ENCODE measurements at regions not wholly inside any gene's neighbourhood (a gene's known extent, or its start where the extent isn't known, plus 50 kb on each side); places are given as distances from the start of the nearest gene placed in this dataset.

DNA sequence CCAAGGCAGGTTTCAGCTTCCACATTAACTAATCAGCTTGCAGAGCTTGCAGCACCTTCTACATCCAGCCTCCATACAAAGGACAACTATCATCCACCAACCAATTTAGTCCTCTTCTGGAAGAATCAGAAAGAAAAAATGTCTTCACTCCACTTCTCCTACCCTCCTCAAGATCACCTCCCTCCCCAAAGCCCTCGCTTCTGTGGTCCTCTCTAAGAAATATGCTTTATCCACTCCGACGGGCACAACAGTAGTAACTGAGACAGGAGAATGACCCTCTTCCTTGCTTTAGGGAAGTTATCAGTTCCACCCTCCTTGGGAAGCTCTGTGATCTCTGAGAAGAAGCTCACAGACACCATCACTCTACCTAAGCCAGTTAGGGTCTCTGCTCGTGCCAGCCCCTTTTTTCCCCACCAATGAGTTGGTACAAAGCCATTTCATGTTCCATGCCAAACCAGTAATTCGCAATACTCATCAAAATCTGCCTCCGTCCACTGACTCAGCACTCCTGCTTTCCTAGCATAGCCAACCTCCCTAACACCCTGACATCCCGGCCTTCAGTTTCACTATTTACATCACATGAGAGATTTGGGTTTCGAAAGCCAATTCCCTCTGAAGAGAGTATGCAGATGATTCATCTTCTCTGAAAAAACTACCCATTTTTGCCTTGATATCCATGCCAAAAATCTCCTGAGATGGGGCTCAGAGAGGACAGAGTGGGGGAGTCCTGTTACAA lies 114.1 kb upstream of the PKDCC start:
- no peak for DNase-seq

GRCh38 chr2:41934329-41934958 lies 113.4 kb upstream of the PKDCC start:
- DNase-seq: peak; percentile 73

DNA sequence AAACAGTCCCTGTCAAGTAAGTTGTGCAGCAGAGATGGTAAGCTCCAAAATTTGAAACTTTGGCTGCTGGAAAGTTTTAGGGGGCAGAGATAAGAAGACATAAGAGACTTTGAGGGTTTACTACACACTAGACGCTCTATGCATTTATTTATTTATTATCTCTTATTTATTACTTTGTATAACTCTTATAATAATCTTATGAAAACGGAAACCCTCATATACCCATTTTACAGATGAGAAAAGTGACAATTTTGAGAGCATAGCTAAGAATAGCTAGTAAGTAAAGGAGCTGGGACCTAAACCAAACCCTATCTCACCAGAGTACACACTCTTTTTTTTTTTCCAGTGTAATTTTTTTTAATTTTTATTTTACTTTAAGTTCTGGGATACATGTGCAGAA lies 112.8 kb upstream of the PKDCC start:
- DNase-seq: no peak

DNA sequence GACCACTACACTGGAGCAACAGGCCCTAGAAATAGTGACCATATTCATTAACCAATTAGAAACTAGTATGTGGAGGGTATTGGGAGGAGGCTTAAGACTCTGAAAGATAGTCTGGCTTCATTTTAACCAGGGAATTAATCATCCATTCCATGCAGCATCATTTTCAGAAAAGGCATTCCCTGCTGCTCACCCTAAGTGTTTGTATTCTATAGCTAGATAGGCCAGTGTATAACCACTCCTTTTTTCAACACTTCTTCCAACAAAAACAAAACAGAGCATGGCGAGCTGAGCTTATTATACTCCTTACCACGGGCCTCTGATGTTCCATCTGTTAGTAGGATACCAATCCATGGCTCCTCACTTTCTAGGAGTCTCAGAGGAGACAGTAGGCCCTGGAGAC lies 112.0 kb upstream of the PKDCC start:
- no peak for DNase-seq

DNA sequence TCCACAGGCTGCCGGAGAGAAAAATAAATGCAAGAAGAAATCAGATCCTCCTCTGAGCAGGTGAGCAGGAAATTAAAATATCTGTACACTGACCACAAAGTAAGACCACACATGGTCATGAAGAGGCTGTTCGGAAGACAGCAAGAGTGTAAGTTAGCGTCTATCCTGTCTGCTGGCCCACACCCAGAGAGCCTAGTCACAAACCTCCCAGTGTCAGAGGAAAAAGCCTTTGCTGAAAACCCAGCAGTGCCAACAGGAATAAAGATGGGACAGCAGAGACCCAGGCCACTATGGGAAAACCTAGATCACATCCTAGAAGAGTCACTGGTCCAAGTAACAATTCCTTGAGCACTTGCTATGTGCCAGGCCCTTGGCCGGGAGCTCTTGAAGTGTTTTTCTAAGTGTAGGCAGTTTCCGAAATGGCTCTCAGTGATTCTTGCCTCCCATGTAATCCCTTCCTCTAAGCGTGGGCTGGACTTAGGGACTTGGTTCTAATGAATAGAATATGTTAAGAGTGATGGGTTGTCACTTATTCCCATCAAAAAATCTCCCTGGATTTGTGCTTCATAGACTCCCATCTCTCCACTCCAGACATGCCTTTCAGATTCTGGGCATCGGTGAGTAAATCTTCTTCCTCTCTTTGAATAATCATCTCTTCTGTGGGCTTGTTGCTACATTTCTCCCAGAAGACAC lies 110.9 kb upstream of the PKDCC start:
- DNase-seq: no peak

DNA sequence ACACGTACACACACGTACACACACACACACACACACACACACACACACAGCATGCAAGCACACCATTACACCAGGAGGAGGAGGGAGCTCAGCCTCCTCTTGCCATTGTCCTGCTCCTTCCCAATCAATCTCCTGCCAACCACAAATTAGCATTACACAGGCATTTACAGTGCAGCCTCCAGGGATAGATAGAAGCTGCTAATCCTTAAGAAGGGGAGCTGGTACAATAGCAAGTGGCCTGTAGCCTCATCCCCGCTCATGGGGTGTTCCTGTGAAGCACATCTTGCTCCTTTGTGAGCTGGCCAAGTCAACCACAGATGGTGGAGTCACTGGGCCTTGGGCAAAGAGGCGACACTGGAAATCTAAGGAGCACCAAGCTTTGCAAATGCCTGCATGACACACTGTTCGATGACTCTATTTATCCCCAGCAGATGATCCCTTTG lies 110.3 kb upstream of the PKDCC start:
- DNase-seq: no peak

GRCh38 chr2:41937921-41938708 lies 109.7 kb upstream of the PKDCC start:
- DNase-seq: no peak

DNA sequence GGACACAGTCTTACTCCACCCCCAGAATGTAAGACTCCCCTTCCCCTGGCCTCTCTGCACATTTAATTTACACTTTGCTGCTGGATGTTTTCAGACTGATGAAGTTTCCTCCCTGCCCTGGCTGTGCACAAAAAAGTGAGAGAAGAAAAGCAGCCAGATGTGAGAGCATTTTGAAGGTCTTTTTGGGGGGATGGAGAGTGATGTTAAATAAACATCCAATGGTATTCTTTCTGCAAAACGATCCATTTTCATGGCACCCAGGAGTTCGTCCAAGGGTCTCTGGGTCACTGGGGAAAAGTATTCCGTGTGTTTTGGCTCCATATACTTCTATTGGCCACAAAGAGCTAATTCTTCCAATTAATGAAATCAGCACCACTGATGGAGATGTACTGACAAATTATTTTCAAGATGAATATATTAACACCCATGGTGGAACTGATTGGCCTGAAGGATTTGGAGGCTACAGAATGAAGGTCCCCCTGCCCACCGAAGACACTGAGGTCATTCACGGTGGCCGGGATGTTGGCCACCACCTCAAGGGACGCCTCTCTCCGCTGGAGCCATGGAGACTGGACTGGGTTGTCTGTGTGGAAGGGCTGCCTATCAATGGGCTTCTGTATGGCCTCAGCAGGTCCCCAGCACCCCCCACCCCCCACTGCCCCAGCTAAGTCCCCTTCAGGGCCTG lies 107.6 kb upstream of the PKDCC start:
- peak; percentile 76 for DNase-seq

GRCh38 chr2:41940745-41941063 lies 107.1 kb upstream of the PKDCC start:
- DNase-seq: no peak

DNA sequence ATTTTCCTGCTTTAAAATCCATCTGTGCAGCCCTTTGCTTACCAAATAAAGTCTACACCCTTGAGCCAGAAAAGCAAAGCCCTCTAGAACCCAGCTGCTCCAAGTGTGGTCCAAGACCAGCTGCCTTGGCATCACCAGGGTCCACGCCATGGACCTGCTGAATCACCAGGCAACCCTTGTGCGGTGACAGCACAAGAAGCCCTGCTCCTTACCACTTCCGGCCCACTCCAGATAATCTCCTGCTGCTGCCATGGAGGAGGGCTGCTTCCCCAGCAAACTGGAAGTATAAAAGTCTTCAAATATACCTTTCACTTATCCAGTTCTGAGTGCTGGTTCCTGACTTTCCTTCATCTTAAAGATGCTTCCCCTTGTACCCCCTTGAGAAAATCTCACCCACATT lies 106.0 kb upstream of the PKDCC start:
- no peak for DNase-seq

DNA sequence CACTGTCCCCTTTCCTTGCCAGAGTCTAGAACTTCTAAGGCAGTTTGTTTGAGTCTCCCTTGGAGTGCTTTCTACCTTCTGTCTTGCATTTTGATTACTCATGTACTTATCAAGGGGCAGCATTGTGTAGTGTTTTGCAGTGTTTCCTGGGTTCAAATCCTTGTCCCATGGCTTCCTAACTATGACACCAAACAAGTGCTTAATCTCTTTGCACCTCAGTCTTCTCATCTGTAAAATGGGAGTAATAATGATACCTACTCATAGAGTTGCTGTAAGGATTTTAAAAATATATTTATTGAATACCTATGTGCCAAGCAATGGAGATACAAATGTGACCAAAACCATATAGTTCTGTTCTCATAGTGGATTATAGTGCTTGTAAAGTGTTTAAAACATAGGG lies 105.5 kb upstream of the PKDCC start:
- DNase-seq: no peak

- DNase-seq: no peak
Observed at GRCh38 chr2:41943159-41943558, 104.7 kb upstream of the PKDCC start.

- no peak for DNase-seq
Observed at GRCh38 chr2:41944220-41944880, 103.5 kb upstream of the PKDCC start.

DNA sequence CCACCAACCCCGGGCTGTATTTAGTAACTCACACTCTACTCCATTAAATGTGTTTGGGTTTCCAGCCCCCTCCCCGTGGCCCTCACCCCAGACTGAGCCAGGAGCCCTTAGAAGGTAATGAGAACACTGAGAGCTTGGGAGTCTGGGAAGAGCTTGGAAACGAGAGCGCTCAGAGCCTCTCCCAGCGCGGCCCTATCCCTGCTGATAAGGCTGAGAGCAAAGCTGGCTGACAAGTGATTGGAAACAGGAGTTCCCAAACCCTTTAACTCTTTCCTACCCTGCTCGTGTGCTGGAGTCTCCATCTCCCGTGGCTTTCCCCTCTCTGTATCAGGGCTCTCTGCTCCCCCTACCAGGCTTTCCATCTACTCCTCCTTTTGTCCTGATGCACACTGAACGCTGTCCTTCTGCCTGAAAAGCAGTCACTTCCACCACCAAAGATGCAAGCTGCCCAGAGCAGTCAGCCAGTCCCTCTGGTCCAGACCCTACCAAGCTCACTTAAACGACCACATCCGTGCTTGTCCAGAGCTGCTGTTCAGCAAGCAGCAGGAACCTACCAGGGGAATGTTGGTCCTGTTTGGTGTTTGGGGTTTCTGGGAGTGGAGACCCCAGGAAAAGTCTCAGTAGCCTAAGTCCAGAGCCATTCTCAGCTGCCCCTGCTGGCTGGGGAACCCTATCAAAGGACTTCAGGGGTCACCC lies 100.0 kb upstream of the PKDCC start:
- DNase-seq: no peak

DNA sequence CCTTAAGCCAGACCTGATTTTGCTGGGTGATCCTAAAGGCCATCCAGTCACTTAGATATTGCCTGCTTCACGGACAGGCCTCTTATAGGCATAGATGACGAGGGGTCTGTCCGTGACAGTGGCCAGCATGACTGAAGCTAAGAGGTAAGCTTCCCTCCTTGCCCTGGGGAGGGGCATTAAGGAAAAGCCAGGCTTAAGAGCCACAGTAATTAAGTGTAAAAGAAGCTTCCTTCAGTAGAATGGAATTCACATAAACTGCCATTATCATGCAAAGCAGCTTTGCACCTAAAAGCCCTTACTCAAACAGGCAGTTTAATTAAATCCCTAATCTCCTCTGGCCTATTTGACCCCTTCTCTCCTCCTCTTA lies 99.4 kb upstream of the PKDCC start:
- DNase-seq: no peak

GRCh38 chr2:41949091-41949882 lies 98.5 kb upstream of the PKDCC start:
- no peak for DNase-seq

DNA sequence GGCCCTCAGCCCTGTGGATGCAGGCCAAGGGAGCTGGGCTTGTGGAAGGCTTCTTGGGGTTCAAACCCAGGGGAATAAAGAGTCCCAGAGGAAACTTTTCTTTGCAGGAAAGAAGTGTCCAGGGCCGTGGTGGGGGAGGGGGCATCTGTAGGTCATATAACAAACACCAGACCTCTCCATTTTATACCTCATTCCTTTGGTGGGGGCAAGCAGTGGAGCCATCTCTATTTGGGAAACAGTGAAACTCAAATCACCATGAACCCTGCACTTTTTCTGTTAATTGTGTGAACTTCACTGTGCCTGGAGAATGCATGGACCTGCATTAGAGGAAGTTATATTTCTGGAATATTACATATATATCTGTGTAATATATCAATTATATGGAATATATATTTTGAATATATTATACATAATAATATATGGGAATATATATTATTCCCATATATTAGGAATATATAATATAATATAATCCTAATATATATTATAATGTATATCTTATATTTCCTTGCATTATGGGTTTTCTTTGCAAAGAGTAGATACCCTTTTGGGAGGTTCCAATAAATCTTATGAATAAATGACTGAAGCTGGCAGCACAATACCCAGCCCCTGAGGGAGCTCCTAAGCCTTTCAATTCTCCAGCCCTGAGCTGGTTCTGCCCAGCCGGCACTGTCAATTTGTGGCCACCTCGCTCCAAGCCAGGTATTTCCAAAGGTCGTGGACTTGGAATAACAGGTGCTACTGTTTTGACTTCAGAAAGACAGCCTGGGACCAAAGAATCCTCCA lies 97.7 kb upstream of the PKDCC start:
- DNase-seq: no peak

- DNase-seq: no peak
Observed at GRCh38 chr2:41950666-41950960, 97.2 kb upstream of the PKDCC start.
